HCEC 1CT (cell line): ENCODE measurements at regions not wholly inside any gene's neighbourhood (a gene's known extent, or its start where the extent isn't known, plus 50 kb on each side); places are given as distances from the start of the nearest gene placed in this dataset.

Experiments
- DNase-seq: peaks from one replicate; pipeline ENCODE4 v3.0.0-alpha.2; 2017

GRCh38 chr3:30170681-30171438 lies 435.5 kb upstream of the TGFBR2 start:
- no peak for DNase-seq

DNA sequence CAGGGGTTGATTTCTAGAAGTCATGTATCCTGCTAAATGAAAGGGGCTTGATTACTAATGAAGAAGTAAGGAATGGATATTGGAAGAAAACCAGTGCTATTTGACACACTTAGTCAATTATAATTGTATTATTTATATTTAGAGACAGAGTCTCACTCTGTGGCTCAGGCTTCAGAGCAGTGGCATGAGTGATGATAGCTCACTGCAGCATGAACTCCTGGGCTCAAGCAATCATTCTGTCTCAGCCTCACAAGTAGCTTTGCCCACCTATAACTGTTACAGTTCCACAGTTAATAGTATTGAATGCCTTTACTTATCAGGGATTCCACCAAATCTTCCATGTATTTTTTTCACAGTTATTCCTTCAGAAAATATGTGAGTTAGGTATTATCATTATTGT lies 432.0 kb upstream of the TGFBR2 start:
- no peak for DNase-seq

- DNase-seq, result peak; percentile 57
These were observed 425.9 kb upstream of the TGFBR2 start for GRCh38 chr3:30180310-30181177.

DNA sequence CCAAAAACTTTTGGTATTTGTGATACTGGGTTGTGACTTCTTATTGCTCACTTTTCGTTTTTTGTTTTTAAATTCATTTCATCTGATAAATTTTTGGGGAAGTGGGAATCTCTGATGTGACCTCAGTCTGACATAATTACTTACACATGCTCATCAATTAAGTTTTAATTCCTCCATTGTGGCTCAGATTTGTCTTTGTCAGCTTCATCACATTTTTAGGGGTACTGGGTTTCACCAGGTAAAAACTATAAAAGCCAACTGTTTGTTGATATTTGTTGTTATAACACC lies 425.3 kb upstream of the TGFBR2 start:
- no peak for DNase-seq

- no peak for DNase-seq
These were observed 424.8 kb upstream of the TGFBR2 start for GRCh38 chr3:30181581-30181980.

DNA sequence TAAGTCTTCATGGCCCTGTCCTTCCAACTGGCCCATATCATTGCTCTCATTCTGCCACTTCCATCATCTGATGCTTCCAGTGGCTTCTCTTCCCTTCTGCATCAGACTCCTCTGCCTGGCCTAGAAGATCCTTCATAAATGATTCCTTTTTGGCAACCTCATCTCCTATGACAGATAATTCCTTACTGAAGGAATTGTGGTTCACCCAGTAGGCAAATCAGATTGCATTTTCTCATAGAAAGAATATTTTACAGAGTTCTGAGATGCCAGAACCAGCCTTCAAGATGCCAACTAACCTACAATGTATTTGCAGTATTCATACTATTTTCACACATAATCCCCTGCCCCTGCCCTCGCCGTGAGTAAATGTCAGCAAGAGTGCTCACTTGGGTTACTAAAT lies 423.0 kb upstream of the TGFBR2 start:
- no peak for DNase-seq

DNA sequence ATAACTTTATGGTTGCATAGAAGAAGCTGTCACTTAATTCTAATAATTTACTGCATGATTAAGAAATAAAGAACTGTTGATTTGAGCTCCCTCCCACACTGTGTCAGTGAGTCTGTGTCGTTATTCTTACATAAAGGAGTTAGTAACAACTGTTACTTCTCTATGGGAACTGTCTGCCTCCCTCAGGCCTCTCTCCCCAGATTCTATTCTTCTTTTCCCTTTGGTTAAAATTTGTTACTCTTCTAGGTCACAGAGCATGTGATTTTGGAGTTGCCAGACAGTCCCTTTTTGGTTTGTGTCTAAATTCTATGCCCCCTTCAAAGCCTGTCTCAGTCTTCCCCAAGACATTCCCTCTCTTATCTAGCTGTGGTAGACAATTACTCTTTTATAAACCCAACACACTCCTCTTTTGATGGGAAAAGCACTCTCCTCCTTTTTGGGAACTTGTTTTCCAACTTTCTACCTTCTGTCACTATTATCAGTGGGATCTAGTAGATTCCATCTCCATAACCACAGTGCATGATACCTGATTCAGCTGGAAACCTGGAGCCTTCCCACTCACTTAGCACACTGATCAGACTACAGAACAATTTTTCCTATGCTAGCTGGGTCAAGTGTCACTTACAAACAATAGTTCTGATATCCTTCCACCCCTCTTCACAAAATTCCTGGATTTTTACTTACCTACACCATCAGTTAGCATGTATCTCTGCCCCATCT lies 422.1 kb upstream of the TGFBR2 start:
- DNase-seq, result no peak

DNA sequence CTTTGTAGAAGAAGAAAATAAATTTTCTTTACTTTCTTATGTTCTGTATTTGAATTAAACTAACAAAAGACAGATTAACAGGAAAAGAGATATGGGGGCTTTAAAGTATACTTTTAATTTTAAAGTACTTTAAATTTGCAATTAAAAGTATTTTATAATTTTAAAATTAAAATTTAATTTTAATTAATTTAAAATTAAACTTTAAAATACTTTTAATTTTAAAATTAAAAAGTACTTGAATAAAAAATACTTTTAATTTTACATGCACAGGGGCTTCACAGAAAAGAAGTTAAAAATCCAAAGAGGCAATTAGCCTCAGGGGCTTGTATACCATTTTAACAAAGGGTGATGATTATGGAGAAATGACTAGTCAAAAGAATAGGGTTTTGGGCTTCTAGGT lies 420.5 kb upstream of the TGFBR2 start:
- no peak for DNase-seq

DNA sequence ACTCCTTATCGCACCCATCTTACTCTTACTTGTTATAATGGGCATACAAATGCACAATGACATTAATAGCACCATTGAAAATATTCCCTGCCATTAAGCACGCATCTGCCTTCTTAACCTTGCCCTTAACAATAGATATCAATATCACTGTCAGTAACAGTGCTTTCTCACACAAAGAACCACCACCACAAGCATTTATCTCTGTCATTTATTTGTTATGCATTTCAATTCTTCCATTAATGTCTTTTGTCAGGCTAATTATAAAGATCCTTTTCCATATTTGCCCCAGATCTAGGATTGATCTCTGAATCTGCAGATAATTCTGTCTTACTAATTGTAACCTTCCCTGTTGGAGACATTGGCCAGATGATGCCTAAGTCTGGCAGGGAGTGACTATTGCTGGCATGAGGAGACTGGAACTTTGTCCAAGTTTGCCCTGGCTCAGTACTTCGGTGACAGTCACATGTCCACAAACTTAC lies 419.6 kb upstream of the TGFBR2 start:
- no peak for DNase-seq

DNA sequence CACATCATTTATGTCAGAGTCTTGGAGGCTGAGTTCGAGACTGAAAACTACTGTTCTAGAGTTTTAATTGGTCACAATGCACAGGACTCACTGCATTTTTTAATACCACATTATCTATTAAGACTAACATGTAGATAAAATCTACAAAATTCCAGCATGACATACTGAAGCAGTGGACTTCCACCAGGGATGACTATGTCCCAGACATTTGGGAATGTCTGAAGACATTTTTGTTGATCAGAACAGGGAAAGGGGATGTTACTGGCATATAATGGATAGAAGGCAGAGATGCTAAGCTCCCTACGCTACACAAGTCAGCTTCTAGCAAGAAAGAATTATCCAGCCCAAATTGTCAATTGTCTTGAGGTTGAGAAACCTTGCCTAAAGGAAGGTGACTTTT lies 419.0 kb upstream of the TGFBR2 start:
- DNase-seq, result no peak

DNA sequence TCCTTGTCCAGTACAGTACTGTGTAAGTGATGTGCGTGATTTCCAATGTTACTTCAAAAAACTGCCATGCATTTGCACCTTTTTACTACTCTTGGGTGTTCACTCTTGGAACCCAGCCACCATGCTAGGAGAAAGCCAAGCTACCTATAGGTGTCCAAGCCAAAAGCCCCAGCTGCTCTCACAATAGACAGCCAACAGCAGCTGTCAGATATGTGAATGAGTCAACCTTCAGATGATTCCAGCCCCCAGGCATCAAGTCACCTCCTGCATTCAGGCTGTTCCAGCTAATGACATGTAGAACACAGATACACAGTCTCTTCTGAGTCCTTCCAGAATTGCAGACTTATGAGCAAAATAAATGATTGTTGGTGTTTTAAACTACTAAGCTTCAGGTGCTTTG lies 417.7 kb upstream of the TGFBR2 start:
- no peak for DNase-seq

GRCh38 chr3:30189900-30190299 lies 416.5 kb upstream of the TGFBR2 start:
- DNase-seq, result no peak

GRCh38 chr3:30193625-30194044 lies 412.8 kb upstream of the TGFBR2 start:
- no peak for DNase-seq

GRCh38 chr3:30195352-30195751 lies 411.0 kb upstream of the TGFBR2 start:
- no peak for DNase-seq

- DNase-seq, result no peak
These were observed 408.2 kb upstream of the TGFBR2 start for GRCh38 chr3:30198162-30198561.

DNA sequence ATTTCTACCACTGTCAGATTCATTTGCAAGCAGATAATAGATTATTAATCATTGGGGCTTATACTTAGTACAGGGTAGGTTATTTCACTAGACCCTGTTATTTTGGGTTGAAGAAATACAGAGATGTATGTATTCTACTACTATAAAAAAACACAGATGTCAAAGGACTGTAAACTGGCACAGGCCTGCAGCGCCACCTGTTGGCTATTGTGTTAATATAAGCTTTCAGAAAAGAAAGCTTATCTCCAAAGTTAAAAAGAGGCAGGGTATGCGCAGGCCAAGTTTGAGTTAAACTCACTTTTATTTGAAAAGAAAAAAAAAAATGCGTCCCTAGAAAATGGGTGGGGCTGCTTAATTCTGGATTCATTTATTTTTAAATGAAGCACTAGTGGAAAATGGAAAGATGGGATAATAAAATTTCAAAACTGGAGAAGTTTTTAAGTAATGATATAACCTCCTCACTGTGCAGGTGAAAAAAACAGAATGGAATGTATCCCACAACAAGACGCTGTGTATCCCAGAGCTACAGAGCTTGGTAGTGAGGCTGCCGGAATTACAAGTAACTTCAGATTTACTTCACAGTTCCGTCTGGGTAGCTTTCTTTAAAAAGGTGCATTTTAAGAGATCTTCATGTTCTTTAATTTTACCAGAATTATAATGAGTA lies 407.2 kb upstream of the TGFBR2 start:
- DNase-seq, result peak; percentile 31

GRCh38 chr3:30199855-30200254 lies 406.5 kb upstream of the TGFBR2 start:
- no peak for DNase-seq

- peak; percentile 54 for DNase-seq
These were observed 404.7 kb upstream of the TGFBR2 start for GRCh38 chr3:30201715-30202114.

DNA sequence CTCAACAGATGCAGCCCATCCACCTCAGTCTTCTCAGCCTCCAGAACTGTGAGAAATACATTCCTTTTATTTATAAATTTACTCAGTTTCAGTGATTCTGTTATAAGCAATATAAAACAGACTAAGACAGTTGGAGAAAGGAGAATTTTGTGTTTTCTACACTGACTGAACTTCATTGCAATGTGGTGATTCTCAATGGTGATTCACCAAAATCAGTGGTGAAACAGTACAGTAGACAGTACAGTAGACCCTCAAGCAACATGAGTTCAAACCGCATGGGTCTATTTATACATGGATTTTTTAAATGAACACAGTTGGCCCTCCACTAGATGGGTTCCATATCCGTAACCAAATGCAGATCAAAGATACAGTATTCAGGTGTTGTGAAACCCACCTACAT lies 403.1 kb upstream of the TGFBR2 start:
- peak; percentile 45 for DNase-seq

DNA sequence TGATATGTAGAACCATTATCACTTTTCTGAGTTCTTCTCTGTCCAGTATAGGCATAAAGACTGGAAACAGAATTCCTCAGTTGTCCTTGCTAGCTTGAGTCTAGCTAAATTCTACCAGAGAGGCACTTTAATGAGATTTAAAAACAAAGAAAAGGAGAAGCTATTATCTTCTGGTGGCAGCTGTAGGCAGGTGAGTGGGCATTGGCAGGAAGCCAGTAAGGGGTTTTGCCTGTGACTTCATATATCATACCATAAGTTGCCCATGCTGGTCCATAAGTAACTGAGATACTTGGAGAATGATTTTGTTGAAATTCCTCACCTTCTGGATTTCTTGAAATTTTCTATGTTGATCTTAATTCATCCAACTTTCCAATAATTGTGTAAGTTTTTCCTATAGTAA lies 402.3 kb upstream of the TGFBR2 start:
- no peak for DNase-seq

- DNase-seq, result no peak
These were observed 400.4 kb upstream of the TGFBR2 start for GRCh38 chr3:30206051-30206450.

- DNase-seq, result peak; percentile 8
These were observed 384.8 kb upstream of the TGFBR2 start for GRCh38 chr3:30221619-30222018.

DNA sequence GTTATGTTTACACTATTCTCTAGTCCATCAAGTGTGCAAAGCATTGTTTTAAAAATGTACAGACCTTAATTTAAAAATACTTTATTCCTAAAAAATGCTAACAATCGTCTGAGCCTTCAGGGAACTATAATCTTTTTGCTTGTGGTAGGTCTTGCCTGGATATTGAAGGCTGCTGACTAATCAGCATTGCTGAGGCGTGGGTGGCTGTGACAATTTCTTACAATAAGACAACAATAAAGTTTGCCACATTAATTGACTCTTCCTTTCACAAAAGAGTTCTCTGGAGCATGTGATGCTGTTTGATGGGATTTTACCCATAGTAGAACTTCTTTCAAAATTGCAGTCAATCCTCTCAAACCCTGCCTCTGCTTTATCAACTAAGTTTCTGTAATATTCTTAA lies 384.0 kb upstream of the TGFBR2 start:
- DNase-seq, result peak; percentile 29
